K562 (cell line): ENCODE measurements at regions not wholly inside any gene's neighbourhood (a gene's known extent, or its start where the extent isn't known, plus 50 kb on each side); places are given as distances from the start of the nearest gene placed in this dataset.

Experiments used
- ATAC-seq: fragments of 200-7000 bp; cut with Tn5 transposase; 3 replicates; pipeline ENCODE4 v1.9.1; 2020; ENCODE audit warnings: moderate library complexity
- BruUV-seq: library from RNA; stranded (reverse); fragments of 400-500 nt; replicated peaks from 2 replicates; lab custom pipeline; 2021; lab: Mats Ljungman, UMichigan
- CTCF ChIA-PET: fragments of 300-600 bp; formaldehyde crosslinking; extraction: SDS; loops from one replicate; lab custom pipeline; 2021; ENCODE audit warnings: low intra/inter-chr PET ratio; lab: Yijun Ruan, JAX
- POLR2A ChIA-PET: fragments of 300-600, 350-650 bp; sonication (Branson Sonifier 250); formaldehyde crosslinking; extraction: SDS; loops from one replicate; lab custom pipeline; 2021; ENCODE audit warnings: antibody characterized with exemption, inconsistent platforms; lab: Yijun Ruan, JAX
- DNase-seq, 4 experiments: peaks; one replicate each; pipeline versions ENCODE4 v3.0.0 to v3.0.0-alpha.2; 2011 to 2018; ENCODE audit warnings: low spot score in 3 of 4, mixed read lengths in 3 of 4; ENCODE audit errors: extremely low read depth in 1 of 4
- FAIRE-seq: peaks from 2 replicates; lab custom pipeline; 2011; peaks lifted over from hg19 to GRCh38; lab: Jason Lieb, UNC
- H2AFZ ChIP-seq: 2 replicates; pipeline ENCODE4 v1.6.0; 2011; ENCODE audit warnings: low read depth, low read length, control low read depth, inconsistent platforms
- H3K27ac ChIP-seq: fragments of 200-600 bp; 3 replicates; pipeline ENCODE4 v1.8.0; 2011; ENCODE audit warnings: low read depth, mild to moderate bottlenecking, control low read depth, inconsistent platforms, low read length, moderate library complexity, mixed read lengths; ENCODE audit errors: extremely low read depth
- H3K27me3 ChIP-seq, 2 experiments: fragments of 300-600 bp in 1 of 2; 2 replicates in 1 of 2; 3 replicates in 1 of 2; pipeline versions ENCODE4 v1.6.0 to v1.8.0; 2011; ENCODE audit warnings: inconsistent platforms in 2 of 2, low read length in 2 of 2, mild to moderate bottlenecking in 1 of 2, mixed read lengths in 1 of 2, moderate library complexity in 1 of 2; ENCODE audit not compliant: control insufficient read depth in 2 of 2, insufficient read depth in 2 of 2
- H3K36me3 ChIP-seq: fragments of 300-600 bp; 3 replicates; pipeline ENCODE4 v1.8.0; 2011; ENCODE audit warnings: mild to moderate bottlenecking, low read length, inconsistent platforms; ENCODE audit not compliant: control insufficient read depth, insufficient read depth
- H3K4me1 ChIP-seq, 2 experiments: fragments of 200-600 bp in 1 of 2; replicated peaks in 1 of 2; 2 replicates in 1 of 2; 3 replicates in 1 of 2; pipeline versions ENCODE4 v1.5.1 to v1.8.0; 2011; ENCODE audit warnings: inconsistent platforms in 2 of 2, low read length in 2 of 2, mild to moderate bottlenecking in 1 of 2, mixed read lengths in 1 of 2, moderate library complexity in 1 of 2; ENCODE audit not compliant: control insufficient read depth in 2 of 2, insufficient read depth in 2 of 2
- H3K4me2 ChIP-seq: 2 replicates; pipeline ENCODE4 v1.6.1; 2011; ENCODE audit warnings: low read length, control low read depth, inconsistent platforms, mixed read lengths; ENCODE audit not compliant: insufficient read depth
- H3K4me3 ChIP-seq: fragments of 200-600 bp; sonication (generic), shearing (Covaris generic); 2 replicates; pipeline ENCODE4 v1.5.1; 2016; ENCODE audit warnings: control low read depth, inconsistent platforms
- H3K79me2 ChIP-seq: fragments of 200-600 bp; 3 replicates; pipeline ENCODE4 v1.8.0; 2011; ENCODE audit warnings: low read length, inconsistent platforms; ENCODE audit not compliant: control insufficient read depth, insufficient read depth
- H3K9ac ChIP-seq, 2 experiments: 2 replicates each; pipeline versions ENCODE4 v1.6.0 to v1.6.1; 2011; ENCODE audit warnings: low read depth in 2 of 2, low read length in 2 of 2, control low read depth in 1 of 2, inconsistent platforms in 1 of 2, mild to moderate bottlenecking in 1 of 2, mixed read lengths in 1 of 2; ENCODE audit not compliant: insufficient read depth in 1 of 2
- H3K9me1 ChIP-seq: one replicate; pipeline ENCODE4 v1.6.0; 2011; ENCODE audit warnings: inconsistent platforms, mild to moderate bottlenecking, low read length, moderate library complexity; ENCODE audit not compliant: control insufficient read depth, insufficient read depth
- H3K9me3 ChIP-seq: replicated peaks from 2 replicates; pipeline ENCODE4 v1.5.1; 2011; ENCODE audit warnings: low read depth, low read length, inconsistent platforms; ENCODE audit not compliant: control insufficient read depth, insufficient read depth
- H4K20me1 ChIP-seq: replicated peaks from 2 replicates; pipeline ENCODE4 v1.6.1; 2011; ENCODE audit warnings: low read length, inconsistent platforms, mixed read lengths; ENCODE audit not compliant: control insufficient read depth, insufficient read depth
- ATF1 ChIP-seq, 2 experiments: fragments of 450-650 bp in 1 of 2; IDR thresholded peaks; 2 replicates each; pipeline ENCODE4 v1.6.1; 2016; ENCODE audit warnings: missing compliant biosample characterization in 1 of 2, missing genetic modification characterization in 1 of 2
- CBX5 ChIP-seq: IDR thresholded peaks from 2 replicates; pipeline ENCODE4 v1.6.1; 2014; ENCODE audit warnings: low read depth, borderline replicate concordance
- FOXA3 ChIP-seq, 2 experiments: fragments of 450-650 bp in 1 of 2; sonication (generic) in 1 of 2; formaldehyde crosslinking; IDR thresholded peaks in 1 of 2; conservative IDR thresholded peaks in 1 of 2; 2 replicates each; pipeline versions ENCODE4 v1.4.0 to v1.8.0; 2020 to 2022; ENCODE audit warnings: mild to moderate bottlenecking in 2 of 2, missing genetic modification reagents in 1 of 2
- KDM1A ChIP-seq, 2 experiments: fragments of 450-650 bp; IDR thresholded peaks; 2 replicates each; pipeline ENCODE4 v1.6.1; 2016; ENCODE audit warnings: mild to moderate bottlenecking in 2 of 2
- LCOR ChIP-seq: sonication (generic); formaldehyde crosslinking; IDR thresholded peaks from 2 replicates; pipeline ENCODE4 v1.8.0; 2022; ENCODE audit warnings: mild to moderate bottlenecking, missing genetic modification reagents
- MAZ ChIP-seq, 2 experiments: fragments of 450-650 bp in 1 of 2; sonication (generic) in 1 of 2; formaldehyde crosslinking; IDR thresholded peaks in 1 of 2; conservative IDR thresholded peaks in 1 of 2; 2 replicates each; pipeline versions ENCODE4 v1.4.0 to v1.5.0; 2020; ENCODE audit warnings: mild to moderate bottlenecking in 1 of 2, missing genetic modification reagents in 1 of 2
- MCM5 ChIP-seq: fragments of 450-650 bp; IDR thresholded peaks from 2 replicates; pipeline ENCODE4 v1.6.1; 2016; ENCODE audit warnings: low read depth
- MEF2D ChIP-seq: conservative IDR thresholded peaks from 2 replicates; pipeline ENCODE4 v1.6.1; 2016; ENCODE audit warnings: low read depth, missing genetic modification characterization, missing compliant biosample characterization
- MLLT1 ChIP-seq, 2 experiments: fragments of 450-650 bp; IDR thresholded peaks; 2 replicates each; pipeline ENCODE4 v1.6.1; 2016
- POLR2AphosphoS2 ChIP-seq: IDR thresholded peaks from 2 replicates; pipeline ENCODE4 v1.6.1; 2012; ENCODE audit warnings: low read length, improper control_type of control experiment
- RHOXF2B ChIP-seq: fragments of 250-450 bp; sonication (Bioruptor Pico); conservative IDR thresholded peaks from 2 replicates; pipeline ENCODE4 v1.5.1; 2021
- TCF15 ChIP-seq: fragments of 250-450 bp; sonication (Bioruptor Pico); IDR thresholded peaks from 2 replicates; pipeline ENCODE4 v1.8.0; 2022; ENCODE audit warnings: moderate library complexity, mild to moderate bottlenecking, inconsistent platforms
- TRIM25 ChIP-seq: fragments of 450-650 bp; IDR thresholded peaks from 2 replicates; pipeline ENCODE4 v1.7.0; 2016; ENCODE audit warnings: borderline replicate concordance
- ZBTB9 ChIP-seq: fragments of 450-650 bp; formaldehyde crosslinking; IDR thresholded peaks from 2 replicates; pipeline ENCODE4 v1.4.0; 2020; ENCODE audit warnings: mild to moderate bottlenecking, moderate library complexity
- ZNF133 ChIP-seq: fragments of 250-450 bp; sonication (Bioruptor Pico); IDR thresholded peaks from 2 replicates; pipeline ENCODE4 v1.4.0; 2020; ENCODE audit warnings: mild to moderate bottlenecking
- ZNF239 ChIP-seq: fragments of 250-450 bp; sonication (Bioruptor Pico); IDR thresholded peaks from 2 replicates; pipeline ENCODE4 v1.4.0; 2020; ENCODE audit warnings: mild to moderate bottlenecking
- ZNF586 ChIP-seq: fragments of 450-650 bp; formaldehyde crosslinking; conservative IDR thresholded peaks from 2 replicates; pipeline ENCODE4 v1.4.0; 2020; ENCODE audit warnings: mild to moderate bottlenecking, moderate library complexity
- ZNF644 ChIP-seq: fragments of 200-800 bp; sonication (Bioruptor generic); IDR thresholded peaks from 2 replicates; pipeline ENCODE4 v1.6.1; 2016; ENCODE audit warnings: low read depth, missing genetic modification characterization, missing compliant biosample characterization
- ZNF707 ChIP-seq: fragments of 250-450 bp; sonication (Bioruptor Pico); conservative IDR thresholded peaks from 2 replicates; pipeline ENCODE4 v1.8.0; 2022; ENCODE audit warnings: inconsistent platforms, mild to moderate bottlenecking, moderate library complexity
- ZNF717 ChIP-seq: fragments of 250-450 bp; sonication (Bioruptor Pico); IDR thresholded peaks from 2 replicates; pipeline ENCODE4 v1.5.0; 2021
- WGBS: fragments of 100-300 bp; shearing (Covaris generic); methylation state at CpG from one replicate; pipeline ENCODE4 v1.1.6; 2016; ENCODE audit warnings: low coverage, mixed read lengths; ENCODE audit not compliant: insufficient coverage; ENCODE audit errors: missing lambda C conversion rate; 5-methylcytosine and 5-hydroxymethylcytosine counted together
- in situ Hi-C: fragments of 300-500 bp; cut with MboI; formaldehyde crosslinking; loops from 4 replicates; pipeline ENCODE4 v1.15.0; 2018; ENCODE audit warnings: inconsistent platforms, mixed read lengths
- intact Hi-C: fragments of 100-400 bp; cut with micrococcal nuclease; formaldehyde crosslinking; loops from 2 replicates; pipeline ENCODE4 v1.14.2; 2022

- Histone ChIP-seq H3K4me3 (no peak overlapping the region), H3K4me2 (no peak overlapping the region), H4K20me1 (peaks cover 6% of the 10 kb centered on the region; the same call in 1 of the 2 replicates), H3K79me2 (no peaks in the 10 kb centered on the region), H3K27me3 (peaks cover 18 to 79% of the 10 kb centered on the region in 2 experiments; a peak in 4 of 5 replicates), H3K36me3 (no peaks in the 10 kb centered on the region), H3K9ac (no peak overlapping the region), H3K9me1 (no peaks in the 10 kb centered on the region), H2AFZ (no peak overlapping the region), H3K9me3 (no peaks in the 10 kb centered on the region), H3K4me1 (no peaks in the 10 kb centered on the region), H3K27ac (no peak overlapping the region)
- no peak for ATAC-seq
- intact Hi-C loops = no loop called here
- WGBS = 0% methylated on average over 9 of the region's 9 CpGs
- no TSS peak for BruUV-seq
- CTCF ChIA-PET = no interaction called here
- in situ Hi-C loops = no loop called here
- DNase-seq = no peak
- no peak for TF ChIP-seq ZNF586 (CRISPR knock-in tag)
- no peak for TF ChIP-seq MCM5
- TF ChIP-seq ZNF707 (CRISPR knock-in tag) = no peak
- TF ChIP-seq TCF15 (CRISPR knock-in tag) = no peak
- TF ChIP-seq ZNF717 (CRISPR knock-in tag) = no peak
- TF ChIP-seq MLLT1 (IDR thresholded peaks at IDR 0.05) = no peak
- no peak for TF ChIP-seq ZBTB9 (CRISPR knock-in tag)
- no peak for TF ChIP-seq CBX5
- no peak for TF ChIP-seq POLR2AphosphoS2
- no peak for TF ChIP-seq ZNF239 (CRISPR knock-in tag)
- TF ChIP-seq KDM1A (IDR thresholded peaks at IDR 0.05) = no peak
- TF ChIP-seq ZNF644 (tag) = no peak
- no peak for TF ChIP-seq LCOR
- TF ChIP-seq ZNF133 (CRISPR knock-in tag) = no peak
- TF ChIP-seq RHOXF2B (CRISPR knock-in tag) = no peak
- no peak for TF ChIP-seq FOXA3 (CRISPR knock-in tag; conservative IDR thresholded peaks at IDR 0.05 in 1 of 2, IDR thresholded peaks at IDR 0.05 in 1 of 2)
- TF ChIP-seq MAZ (CRISPR knock-in tag; conservative IDR thresholded peaks at IDR 0.05 in 1 of 2, IDR thresholded peaks at IDR 0.05 in 1 of 2) = no peak
- no peak for TF ChIP-seq ATF1 (CRISPR knock-in tag; IDR thresholded peaks at IDR 0.05)
- TF ChIP-seq ATF1 (tag; IDR thresholded peaks at IDR 0.05) = no peak
- TF ChIP-seq TRIM25 = no peak
- no peak for TF ChIP-seq MEF2D (tag)
- no peak for FAIRE-seq
- POLR2A ChIA-PET = interaction anchor here (0.7 kb wide), 1 partner anchor 857 kb away, joined by 3 read pairs; no protein-coding TSS in a partner anchor
Measured at GRCh38 chr16:86778978-86779377, 200.6 kb downstream of the FOXL1 start.
